ENCODE measurements at regions not wholly inside any gene's neighbourhood (a gene's known extent, or its start where the extent isn't known, plus 50 kb on each side); places are given as distances from the start of the nearest gene placed in this dataset.

DNA sequence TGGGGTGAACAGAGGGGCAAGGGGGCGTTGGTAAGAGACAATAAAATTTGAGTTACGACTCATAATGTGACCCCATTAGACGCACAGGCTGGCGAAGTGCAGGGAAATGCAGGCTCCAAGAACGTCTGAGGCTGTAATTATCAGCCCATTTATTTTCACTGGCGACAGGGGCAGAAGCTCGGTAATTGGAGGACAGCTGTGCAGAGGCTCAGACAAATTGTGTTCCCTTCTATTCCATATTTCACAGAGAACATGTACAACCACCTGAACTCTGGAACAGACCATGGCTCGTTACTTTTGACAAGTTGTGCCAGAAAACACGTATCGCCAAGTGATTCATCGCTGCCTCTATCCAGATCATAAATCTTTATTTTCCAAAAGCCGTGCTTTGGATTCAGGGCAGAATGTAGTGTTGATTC is 137.3 kb upstream of the FRMD4A start:
- ChIA-PET CTCF (no interaction called here), POLR2A (no interaction called here)
- H3K4me3 Mint-ChIP-seq = no peak overlapping the region
- no peaks in the 10 kb centered on the region for H3K4me1 Mint-ChIP-seq
- no peak overlapping the region for H3K27ac Mint-ChIP-seq
- ATAC-seq = no peak
- no peak for DNase-seq (ENCODE audit: low spot score)
- TF ChIP-seq NFATC4 (CRISPR knock-in tag; IDR thresholded peaks at IDR 0.05) (no peak), ATF3 (CRISPR knock-in tag; conservative IDR thresholded peaks at IDR 0.05) (no peak), ATF1 (CRISPR knock-in tag; IDR thresholded peaks at IDR 0.05) (no peak), IRF1 (CRISPR knock-in tag; IDR thresholded peaks at IDR 0.05) (no peak), RELA (CRISPR knock-in tag; IDR thresholded peaks at IDR 0.05; ENCODE audit: borderline replicate concordance) (no peak)
- peaks cover 20% of the 10 kb centered on the region for H3K36me3 Mint-ChIP-seq
- no peaks in the 10 kb centered on the region; the same call in 1 of the 2 replicates for H3K27me3 Mint-ChIP-seq (ENCODE audit: low read depth)
- H3K9me3 Mint-ChIP-seq = peaks cover 28% of the 10 kb centered on the region

DNA sequence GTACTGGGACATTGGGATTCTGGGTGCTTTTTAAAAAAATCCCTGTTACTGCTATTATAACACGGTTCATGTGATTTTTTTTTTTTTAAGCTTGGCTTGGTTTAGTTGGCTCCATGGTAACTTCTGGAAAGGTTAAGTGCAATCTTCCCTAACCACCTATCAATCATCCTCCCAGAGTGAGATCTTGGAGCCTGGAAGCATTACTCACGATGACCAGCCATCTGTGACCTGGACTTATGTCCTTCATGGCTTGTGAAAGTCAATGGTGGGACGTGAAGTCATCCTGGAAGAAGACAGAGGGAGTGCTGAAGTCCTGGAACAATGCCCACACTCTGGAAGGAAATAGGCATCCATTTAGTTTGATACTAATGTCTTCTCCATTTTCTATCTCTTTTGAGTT is 135.5 kb upstream of the FRMD4A start:
- DNase-seq (ENCODE audit: low spot score) = no peak
- peaks cover 24% of the 10 kb centered on the region for H3K36me3 Mint-ChIP-seq
- H3K4me3 Mint-ChIP-seq = no peak overlapping the region
- no peak for ATAC-seq
- H3K4me1 Mint-ChIP-seq = no peaks in the 10 kb centered on the region
- ChIA-PET POLR2A (no interaction called here), CTCF (interaction anchor here (1.6 kb wide), 1 partner anchor 12 kb away, joined by 4 read pairs; no protein-coding TSS in a partner anchor)
- H3K27me3 Mint-ChIP-seq (ENCODE audit: low read depth) = no peaks in the 10 kb centered on the region; the same call in 1 of the 2 replicates
- peaks cover 35% of the 10 kb centered on the region for H3K9me3 Mint-ChIP-seq
- no peak overlapping the region for H3K27ac Mint-ChIP-seq
- TF ChIP-seq ZNF317 (CRISPR knock-in tag; IDR thresholded peaks at IDR 0.05; ENCODE audit: borderline replicate concordance, low read depth) (no peak), NR1H2 (CRISPR knock-in tag; IDR thresholded peaks at IDR 0.05) (no peak), FOXK1 (CRISPR knock-in tag; IDR thresholded peaks at IDR 0.05) (no peak), ZNF396 (CRISPR knock-in tag; IDR thresholded peaks at IDR 0.05; ENCODE audit: borderline replicate concordance) (no peak), SP1 (CRISPR knock-in tag; conservative IDR thresholded peaks at IDR 0.05) (no peak), FOXP1 (CRISPR knock-in tag; IDR thresholded peaks at IDR 0.05; ENCODE audit: borderline replicate concordance) (no peak), ZNF121 (CRISPR knock-in tag; IDR thresholded peaks at IDR 0.05) (no peak), ZNF232 (CRISPR knock-in tag; IDR thresholded peaks at IDR 0.05) (no peak), ELF4 (CRISPR knock-in tag; IDR thresholded peaks at IDR 0.05; ENCODE audit: low read depth) (no peak)
- TF ChIP-seq, protein P1, sequence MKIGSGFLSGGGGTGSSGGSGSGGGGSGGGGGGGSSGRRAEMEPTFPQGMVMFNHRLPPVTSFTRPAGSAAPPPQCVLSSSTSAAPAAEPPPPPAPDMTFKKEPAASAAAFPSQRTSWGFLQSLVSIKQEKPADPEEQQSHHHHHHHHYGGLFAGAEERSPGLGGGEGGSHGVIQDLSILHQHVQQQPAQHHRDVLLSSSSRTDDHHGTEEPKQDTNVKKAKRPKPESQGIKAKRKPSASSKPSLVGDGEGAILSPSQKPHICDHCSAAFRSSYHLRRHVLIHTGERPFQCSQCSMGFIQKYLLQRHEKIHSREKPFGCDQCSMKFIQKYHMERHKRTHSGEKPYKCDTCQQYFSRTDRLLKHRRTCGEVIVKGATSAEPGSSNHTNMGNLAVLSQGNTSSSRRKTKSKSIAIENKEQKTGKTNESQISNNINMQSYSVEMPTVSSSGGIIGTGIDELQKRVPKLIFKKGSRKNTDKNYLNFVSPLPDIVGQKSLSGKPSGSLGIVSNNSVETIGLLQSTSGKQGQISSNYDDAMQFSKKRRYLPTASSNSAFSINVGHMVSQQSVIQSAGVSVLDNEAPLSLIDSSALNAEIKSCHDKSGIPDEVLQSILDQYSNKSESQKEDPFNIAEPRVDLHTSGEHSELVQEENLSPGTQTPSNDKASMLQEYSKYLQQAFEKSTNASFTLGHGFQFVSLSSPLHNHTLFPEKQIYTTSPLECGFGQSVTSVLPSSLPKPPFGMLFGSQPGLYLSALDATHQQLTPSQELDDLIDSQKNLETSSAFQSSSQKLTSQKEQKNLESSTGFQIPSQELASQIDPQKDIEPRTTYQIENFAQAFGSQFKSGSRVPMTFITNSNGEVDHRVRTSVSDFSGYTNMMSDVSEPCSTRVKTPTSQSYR (CRISPR knock-in tag; IDR thresholded peaks at IDR 0.05) = no peak
- TF ChIP-seq, protein P2, sequence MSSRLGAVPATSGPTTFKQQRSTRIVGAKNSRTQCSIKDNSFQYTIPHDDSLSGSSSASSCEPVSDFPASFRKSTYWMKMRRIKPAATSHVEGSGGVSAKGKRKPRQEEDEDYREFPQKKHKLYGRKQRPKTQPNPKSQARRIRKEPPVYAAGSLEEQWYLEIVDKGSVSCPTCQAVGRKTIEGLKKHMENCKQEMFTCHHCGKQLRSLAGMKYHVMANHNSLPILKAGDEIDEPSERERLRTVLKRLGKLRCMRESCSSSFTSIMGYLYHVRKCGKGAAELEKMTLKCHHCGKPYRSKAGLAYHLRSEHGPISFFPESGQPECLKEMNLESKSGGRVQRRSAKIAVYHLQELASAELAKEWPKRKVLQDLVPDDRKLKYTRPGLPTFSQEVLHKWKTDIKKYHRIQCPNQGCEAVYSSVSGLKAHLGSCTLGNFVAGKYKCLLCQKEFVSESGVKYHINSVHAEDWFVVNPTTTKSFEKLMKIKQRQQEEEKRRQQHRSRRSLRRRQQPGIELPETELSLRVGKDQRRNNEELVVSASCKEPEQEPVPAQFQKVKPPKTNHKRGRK (CRISPR knock-in tag; IDR thresholded peaks at IDR 0.05; ENCODE audit: borderline replicate concordance) = no peak
- TF ChIP-seq, protein P3, sequence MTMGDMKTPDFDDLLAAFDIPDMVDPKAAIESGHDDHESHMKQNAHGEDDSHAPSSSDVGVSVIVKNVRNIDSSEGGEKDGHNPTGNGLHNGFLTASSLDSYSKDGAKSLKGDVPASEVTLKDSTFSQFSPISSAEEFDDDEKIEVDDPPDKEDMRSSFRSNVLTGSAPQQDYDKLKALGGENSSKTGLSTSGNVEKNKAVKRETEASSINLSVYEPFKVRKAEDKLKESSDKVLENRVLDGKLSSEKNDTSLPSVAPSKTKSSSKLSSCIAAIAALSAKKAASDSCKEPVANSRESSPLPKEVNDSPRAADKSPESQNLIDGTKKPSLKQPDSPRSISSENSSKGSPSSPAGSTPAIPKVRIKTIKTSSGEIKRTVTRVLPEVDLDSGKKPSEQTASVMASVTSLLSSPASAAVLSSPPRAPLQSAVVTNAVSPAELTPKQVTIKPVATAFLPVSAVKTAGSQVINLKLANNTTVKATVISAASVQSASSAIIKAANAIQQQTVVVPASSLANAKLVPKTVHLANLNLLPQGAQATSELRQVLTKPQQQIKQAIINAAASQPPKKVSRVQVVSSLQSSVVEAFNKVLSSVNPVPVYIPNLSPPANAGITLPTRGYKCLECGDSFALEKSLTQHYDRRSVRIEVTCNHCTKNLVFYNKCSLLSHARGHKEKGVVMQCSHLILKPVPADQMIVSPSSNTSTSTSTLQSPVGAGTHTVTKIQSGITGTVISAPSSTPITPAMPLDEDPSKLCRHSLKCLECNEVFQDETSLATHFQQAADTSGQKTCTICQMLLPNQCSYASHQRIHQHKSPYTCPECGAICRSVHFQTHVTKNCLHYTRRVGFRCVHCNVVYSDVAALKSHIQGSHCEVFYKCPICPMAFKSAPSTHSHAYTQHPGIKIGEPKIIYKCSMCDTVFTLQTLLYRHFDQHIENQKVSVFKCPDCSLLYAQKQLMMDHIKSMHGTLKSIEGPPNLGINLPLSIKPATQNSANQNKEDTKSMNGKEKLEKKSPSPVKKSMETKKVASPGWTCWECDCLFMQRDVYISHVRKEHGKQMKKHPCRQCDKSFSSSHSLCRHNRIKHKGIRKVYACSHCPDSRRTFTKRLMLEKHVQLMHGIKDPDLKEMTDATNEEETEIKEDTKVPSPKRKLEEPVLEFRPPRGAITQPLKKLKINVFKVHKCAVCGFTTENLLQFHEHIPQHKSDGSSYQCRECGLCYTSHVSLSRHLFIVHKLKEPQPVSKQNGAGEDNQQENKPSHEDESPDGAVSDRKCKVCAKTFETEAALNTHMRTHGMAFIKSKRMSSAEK (CRISPR knock-in tag; IDR thresholded peaks at IDR 0.05; ENCODE audit: borderline replicate concordance) = no peak
- TF ChIP-seq, protein P4, sequence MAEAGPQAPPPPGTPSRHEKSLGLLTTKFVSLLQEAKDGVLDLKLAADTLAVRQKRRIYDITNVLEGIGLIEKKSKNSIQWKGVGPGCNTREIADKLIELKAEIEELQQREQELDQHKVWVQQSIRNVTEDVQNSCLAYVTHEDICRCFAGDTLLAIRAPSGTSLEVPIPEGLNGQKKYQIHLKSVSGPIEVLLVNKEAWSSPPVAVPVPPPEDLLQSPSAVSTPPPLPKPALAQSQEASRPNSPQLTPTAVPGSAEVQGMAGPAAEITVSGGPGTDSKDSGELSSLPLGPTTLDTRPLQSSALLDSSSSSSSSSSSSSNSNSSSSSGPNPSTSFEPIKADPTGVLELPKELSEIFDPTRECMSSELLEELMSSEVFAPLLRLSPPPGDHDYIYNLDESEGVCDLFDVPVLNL (CRISPR knock-in tag; IDR thresholded peaks at IDR 0.05; ENCODE audit: borderline replicate concordance, low read depth) = no peak
- TF ChIP-seq, protein P5, sequence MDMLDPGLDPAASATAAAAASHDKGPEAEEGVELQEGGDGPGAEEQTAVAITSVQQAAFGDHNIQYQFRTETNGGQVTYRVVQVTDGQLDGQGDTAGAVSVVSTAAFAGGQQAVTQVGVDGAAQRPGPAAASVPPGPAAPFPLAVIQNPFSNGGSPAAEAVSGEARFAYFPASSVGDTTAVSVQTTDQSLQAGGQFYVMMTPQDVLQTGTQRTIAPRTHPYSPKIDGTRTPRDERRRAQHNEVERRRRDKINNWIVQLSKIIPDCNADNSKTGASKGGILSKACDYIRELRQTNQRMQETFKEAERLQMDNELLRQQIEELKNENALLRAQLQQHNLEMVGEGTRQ (CRISPR knock-in tag; IDR thresholded peaks at IDR 0.05) = no peak

Measured in WTC11 (cell line).